ENCODE measurements at regions not wholly inside any gene's neighbourhood (a gene's known extent, or its start where the extent isn't known, plus 50 kb on each side); places are given as distances from the start of the nearest gene placed in this dataset.

- no peak for DNase-seq (ENCODE audit: low spot score)
- H3K9ac ChIP-seq (ENCODE audit: low read depth in 1 of 2, low read length in 2 of 2), result no peak overlapping the region
- no peaks in the 10 kb centered on the region for H3K27me3 ChIP-seq (ENCODE audit: control insufficient read depth in 4 of 4, insufficient read depth in 4 of 4, low read length in 3 of 4)
- TF ChIP-seq FOXA1 (IDR thresholded peaks at IDR 0.05) (no peak), CTCF (IDR thresholded peaks at IDR 0.05; ENCODE audit: low read depth, low read length, missing input control) (no peak), YY1 (IDR thresholded peaks at IDR 0.05) (no peak), RAD21 (IDR thresholded peaks at IDR 0.05) (no peak), ATF3 (IDR thresholded peaks at IDR 0.05) (no peak), HNF4G (IDR thresholded peaks at IDR 0.05) (no peak), SP1 (IDR thresholded peaks at IDR 0.05) (no peak), GABPA (IDR thresholded peaks at IDR 0.05 in 1 of 2, conservative IDR thresholded peaks at IDR 0.05 in 1 of 2) (no peak), RXRA (IDR thresholded peaks at IDR 0.05) (no peak), NR2F2 (IDR thresholded peaks at IDR 0.05) (no peak), FOXA2 (IDR thresholded peaks at IDR 0.05) (no peak)
- H3K4me1 ChIP-seq (ENCODE audit: control insufficient read depth in 4 of 4, insufficient read depth in 4 of 4, low read length in 3 of 4), result no peaks in the 10 kb centered on the region
- no peak overlapping the region for H3K4me3 ChIP-seq (ENCODE audit: low read depth in 1 of 3, low read length in 3 of 3)
- H3K36me3 ChIP-seq (ENCODE audit: control insufficient read depth in 4 of 4, insufficient read depth in 3 of 4, low read depth in 1 of 4, low read length in 3 of 4), result no peaks in the 10 kb centered on the region
- WGBS, result 49% methylated on average over 1 of the region's 1 CpG
- H3K9me3 ChIP-seq (ENCODE audit: control insufficient read depth in 4 of 4, low read length in 3 of 4), result peaks cover 0 to 2% (median 0%) of the 10 kb centered on the region in 4 donors
- no peak overlapping the region for H3K27ac ChIP-seq (ENCODE audit: low read depth in 1 of 2, low read length in 2 of 2)
Measured at GRCh38 chr13:69050696-69051095, 1056.9 kb upstream of the ATXN8OS start.

- no peak for DNase-seq (ENCODE audit: low spot score)
- Histone ChIP-seq H3K27ac (ENCODE audit: low read depth in 1 of 2, low read length in 2 of 2) (no peak overlapping the region), H3K9me3 (ENCODE audit: control insufficient read depth in 4 of 4, low read length in 3 of 4) (no peaks in the 10 kb centered on the region), H3K9ac (ENCODE audit: low read depth in 1 of 2, low read length in 2 of 2) (no peak overlapping the region), H3K4me1 (ENCODE audit: control insufficient read depth in 4 of 4, insufficient read depth in 4 of 4, low read length in 3 of 4) (no peaks in the 10 kb centered on the region), H3K4me3 (ENCODE audit: low read depth in 1 of 3, low read length in 3 of 3) (no peak overlapping the region), H3K27me3 (ENCODE audit: control insufficient read depth in 4 of 4, insufficient read depth in 4 of 4, low read length in 3 of 4) (no peaks in the 10 kb centered on the region), H3K36me3 (ENCODE audit: control insufficient read depth in 4 of 4, insufficient read depth in 3 of 4, low read depth in 1 of 4, low read length in 3 of 4) (no peaks in the 10 kb centered on the region)
- no peak for TF ChIP-seq FOXA1 (IDR thresholded peaks at IDR 0.05)
- no peak for TF ChIP-seq NR2F2 (IDR thresholded peaks at IDR 0.05)
- TF ChIP-seq GABPA (IDR thresholded peaks at IDR 0.05 in 1 of 2, conservative IDR thresholded peaks at IDR 0.05 in 1 of 2), result no peak
- no peak for TF ChIP-seq ZBTB33 (IDR thresholded peaks at IDR 0.05)
- no peak for TF ChIP-seq EGR1 (IDR thresholded peaks at IDR 0.05; ENCODE audit: low read depth in 2 of 2)
- TF ChIP-seq REST (IDR thresholded peaks at IDR 0.05), result no peak
- TF ChIP-seq YY1 (IDR thresholded peaks at IDR 0.05), result no peak
- no peak for TF ChIP-seq ATF3 (IDR thresholded peaks at IDR 0.05)
- TF ChIP-seq CTCF (IDR thresholded peaks at IDR 0.05; ENCODE audit: low read depth, low read length, missing input control), result no peak
- no peak for TF ChIP-seq TAF1 (conservative IDR thresholded peaks at IDR 0.05)
- no peak for TF ChIP-seq MAX (IDR thresholded peaks at IDR 0.05)
- no peak for TF ChIP-seq HNF4A (conservative IDR thresholded peaks at IDR 0.05)
- TF ChIP-seq RXRA (IDR thresholded peaks at IDR 0.05), result no peak
- no peak for TF ChIP-seq HNF4G (IDR thresholded peaks at IDR 0.05)
- no peak for TF ChIP-seq RAD21 (IDR thresholded peaks at IDR 0.05)
- WGBS, result 86% methylated on average over 9 of the region's 9 CpGs
Measured at GRCh38 chr13:69044629-69045028, 1063.0 kb upstream of the ATXN8OS start.
